Gastrocnemius medialis (tissue), 4 donors: ENCODE measurements at regions not wholly inside any gene's neighbourhood (a gene's known extent, or its start where the extent isn't known, plus 50 kb on each side); places are given as distances from the start of the nearest gene placed in this dataset.

Experiments used
- CTCF ChIP-seq, 5 experiments: fragments of 450-650 bp in 3 of 5; fragments of 200-600 bp in 2 of 5; sonication (generic) in 2 of 5; IDR thresholded peaks in 4 of 5; conservative IDR thresholded peaks in 1 of 5; 1 replicate in 4 of 5; 2 replicates in 1 of 5; pipeline ENCODE4 v1.5.1; 2016 to 2019; ENCODE audit warnings: antibody characterized with exemption in 5 of 5, mild to moderate bottlenecking in 3 of 5, moderate library complexity in 3 of 5
- POLR2A ChIP-seq, 2 donors: fragments of 450-650 bp; IDR thresholded peaks; one replicate each; pipeline ENCODE4 v1.6.1; 2017; ENCODE audit warnings: antibody characterized with exemption in 2 of 2, mild to moderate bottlenecking in 2 of 2, moderate library complexity in 2 of 2

GRCh38 chr3:157919319-157919887 is 186.8 kb downstream of the SHOX2 start:
- TF ChIP-seq CTCF (IDR thresholded peaks at IDR 0.05 in 4 of 5, conservative IDR thresholded peaks at IDR 0.05 in 1 of 5) (no peak), POLR2A (IDR thresholded peaks at IDR 0.05) (no peak)
